ENCODE measurements at regions not wholly inside any gene's neighbourhood (a gene's known extent, or its start where the extent isn't known, plus 50 kb on each side); places are given as distances from the start of the nearest gene placed in this dataset.

- no peak for DNase-seq
- CTCF ChIA-PET = interaction anchor here (0.6 kb wide), 1 partner anchor 251 kb away, joined by 3 read pairs; no protein-coding TSS in a partner anchor
- Histone ChIP-seq H3K4me3 (ENCODE audit: control insufficient read depth in 1 of 7, extremely low read depth in 1 of 7, insufficient read depth in 4 of 7, low read depth in 2 of 7, low read length in 6 of 7) (no peak overlapping the region), H3K4me1 (ENCODE audit: control extremely low read depth in 1 of 4, control insufficient read depth in 4 of 4, insufficient read depth in 4 of 4, low read length in 3 of 4) (no peaks in the 10 kb centered on the region), H3K36me3 (ENCODE audit: control insufficient read depth in 4 of 4, insufficient read depth in 4 of 4, low read length in 3 of 4) (no peaks in the 10 kb centered on the region), H3K9me3 (ENCODE audit: control extremely low read depth in 1 of 5, control insufficient read depth in 4 of 5, insufficient read depth in 2 of 5, low read depth in 1 of 5, low read length in 4 of 5) (no peaks in the 10 kb centered on the region), H3K27me3 (replicated peaks in 2 of 5; ENCODE audit: control insufficient read depth in 4 of 5, insufficient read depth in 5 of 5, low read length in 4 of 5) (peaks cover 0 to 2% (median 0%) of the 10 kb centered on the region in 5 experiments), H3K27ac (ENCODE audit: insufficient read depth in 1 of 2, low read depth in 1 of 2, low read length in 2 of 2, poor library complexity in 1 of 2, severe bottlenecking in 2 of 2) (no peak overlapping the region)
- POLR2A ChIA-PET = no interaction called here
- WGBS (ENCODE audit: insufficient coverage) = 84% methylated on average over 3 of the region's 6 CpGs
These were observed 59.3 kb upstream of the MRTFB start for GRCh38 chr16:14011846-14012245.

- 100% methylated on average over 2 of the region's 4 CpGs for WGBS (ENCODE audit: insufficient coverage)
- Histone ChIP-seq H3K9me3 (ENCODE audit: control extremely low read depth in 1 of 5, control insufficient read depth in 4 of 5, insufficient read depth in 2 of 5, low read depth in 1 of 5, low read length in 4 of 5) (no peaks in the 10 kb centered on the region), H3K4me1 (ENCODE audit: control extremely low read depth in 1 of 4, control insufficient read depth in 4 of 4, insufficient read depth in 4 of 4, low read length in 3 of 4) (no peaks in the 10 kb centered on the region), H3K36me3 (ENCODE audit: control insufficient read depth in 4 of 4, insufficient read depth in 4 of 4, low read length in 3 of 4) (no peaks in the 10 kb centered on the region), H3K27me3 (replicated peaks in 2 of 5; ENCODE audit: control insufficient read depth in 4 of 5, insufficient read depth in 5 of 5, low read length in 4 of 5) (peaks cover 0 to 2% (median 0%) of the 10 kb centered on the region in 5 experiments), H3K27ac (ENCODE audit: insufficient read depth in 1 of 2, low read depth in 1 of 2, low read length in 2 of 2, poor library complexity in 1 of 2, severe bottlenecking in 2 of 2) (no peak overlapping the region), H3K4me3 (ENCODE audit: control insufficient read depth in 1 of 7, extremely low read depth in 1 of 7, insufficient read depth in 4 of 7, low read depth in 2 of 7, low read length in 6 of 7) (no peak overlapping the region)
- DNase-seq = no peak
- CTCF ChIA-PET = no interaction called here
- POLR2A ChIA-PET = no interaction called here
These were observed 58.0 kb upstream of the MRTFB start for GRCh38 chr16:14013145-14013570.

GRCh38 chr16:14013571-14014283 is 57.4 kb upstream of the MRTFB start:
- no peak overlapping the region for H3K4me3 ChIP-seq (ENCODE audit: control insufficient read depth in 1 of 7, extremely low read depth in 1 of 7, insufficient read depth in 4 of 7, low read depth in 2 of 7, low read length in 6 of 7)
- H3K27me3 ChIP-seq (replicated peaks in 2 of 5; ENCODE audit: control insufficient read depth in 4 of 5, insufficient read depth in 5 of 5, low read length in 4 of 5) = peaks cover 0 to 2% (median 0%) of the 10 kb centered on the region in 5 experiments
- no peaks in the 10 kb centered on the region for H3K4me1 ChIP-seq (ENCODE audit: control extremely low read depth in 1 of 4, control insufficient read depth in 4 of 4, insufficient read depth in 4 of 4, low read length in 3 of 4)
- POLR2A ChIA-PET = no interaction called here
- CTCF ChIA-PET = no interaction called here
- no peak overlapping the region for H3K27ac ChIP-seq (ENCODE audit: insufficient read depth in 1 of 2, low read depth in 1 of 2, low read length in 2 of 2, poor library complexity in 1 of 2, severe bottlenecking in 2 of 2)
- no peak for DNase-seq
- H3K9me3 ChIP-seq (ENCODE audit: control extremely low read depth in 1 of 5, control insufficient read depth in 4 of 5, insufficient read depth in 2 of 5, low read depth in 1 of 5, low read length in 4 of 5) = no peaks in the 10 kb centered on the region
- H3K36me3 ChIP-seq (ENCODE audit: control insufficient read depth in 4 of 4, insufficient read depth in 4 of 4, low read length in 3 of 4) = no peaks in the 10 kb centered on the region
- WGBS (ENCODE audit: insufficient coverage) = 88% methylated on average over 8 of the region's 13 CpGs

- H3K4me1 ChIP-seq (ENCODE audit: control extremely low read depth in 1 of 4, control insufficient read depth in 4 of 4, insufficient read depth in 4 of 4, low read length in 3 of 4) = no peaks in the 10 kb centered on the region
- no peak overlapping the region for H3K27ac ChIP-seq (ENCODE audit: insufficient read depth in 1 of 2, low read depth in 1 of 2, low read length in 2 of 2, poor library complexity in 1 of 2, severe bottlenecking in 2 of 2)
- peaks cover 0 to 2% (median 0%) of the 10 kb centered on the region in 5 experiments for H3K27me3 ChIP-seq (replicated peaks in 2 of 5; ENCODE audit: control insufficient read depth in 4 of 5, insufficient read depth in 5 of 5, low read length in 4 of 5)
- DNase-seq = no peak
- H3K9me3 ChIP-seq (ENCODE audit: control extremely low read depth in 1 of 5, control insufficient read depth in 4 of 5, insufficient read depth in 2 of 5, low read depth in 1 of 5, low read length in 4 of 5) = no peaks in the 10 kb centered on the region
- WGBS (ENCODE audit: insufficient coverage) = 84% methylated on average over 4 of the region's 5 CpGs
- H3K36me3 ChIP-seq (ENCODE audit: control insufficient read depth in 4 of 4, insufficient read depth in 4 of 4, low read length in 3 of 4) = no peaks in the 10 kb centered on the region
- H3K4me3 ChIP-seq (ENCODE audit: control insufficient read depth in 1 of 7, extremely low read depth in 1 of 7, insufficient read depth in 4 of 7, low read depth in 2 of 7, low read length in 6 of 7) = no peak overlapping the region
- ChIA-PET CTCF (no interaction called here), POLR2A (no interaction called here)
These were observed 56.9 kb upstream of the MRTFB start for GRCh38 chr16:14014284-14014625.

GRCh38 chr16:14015033-14015432 is 56.1 kb upstream of the MRTFB start:
- 83% methylated on average over 4 of the region's 4 CpGs for WGBS (ENCODE audit: insufficient coverage)
- POLR2A ChIA-PET = no interaction called here
- Histone ChIP-seq H3K36me3 (ENCODE audit: control insufficient read depth in 4 of 4, insufficient read depth in 4 of 4, low read length in 3 of 4) (no peaks in the 10 kb centered on the region), H3K4me3 (ENCODE audit: control insufficient read depth in 1 of 7, extremely low read depth in 1 of 7, insufficient read depth in 4 of 7, low read depth in 2 of 7, low read length in 6 of 7) (no peak overlapping the region), H3K9me3 (ENCODE audit: control extremely low read depth in 1 of 5, control insufficient read depth in 4 of 5, insufficient read depth in 2 of 5, low read depth in 1 of 5, low read length in 4 of 5) (no peaks in the 10 kb centered on the region), H3K27ac (ENCODE audit: insufficient read depth in 1 of 2, low read depth in 1 of 2, low read length in 2 of 2, poor library complexity in 1 of 2, severe bottlenecking in 2 of 2) (no peak overlapping the region), H3K27me3 (replicated peaks in 2 of 5; ENCODE audit: control insufficient read depth in 4 of 5, insufficient read depth in 5 of 5, low read length in 4 of 5) (peaks cover 0 to 2% (median 0%) of the 10 kb centered on the region in 5 experiments), H3K4me1 (ENCODE audit: control extremely low read depth in 1 of 4, control insufficient read depth in 4 of 4, insufficient read depth in 4 of 4, low read length in 3 of 4) (no peaks in the 10 kb centered on the region)
- CTCF ChIA-PET = no interaction called here
- DNase-seq = no peak

- no peak overlapping the region for H3K27ac ChIP-seq (ENCODE audit: insufficient read depth in 1 of 2, low read depth in 1 of 2, low read length in 2 of 2, poor library complexity in 1 of 2, severe bottlenecking in 2 of 2)
- ChIA-PET CTCF (no interaction called here), POLR2A (no interaction called here)
- H3K4me1 ChIP-seq (ENCODE audit: control extremely low read depth in 1 of 4, control insufficient read depth in 4 of 4, insufficient read depth in 4 of 4, low read length in 3 of 4) = no peaks in the 10 kb centered on the region
- WGBS (ENCODE audit: insufficient coverage) = 30% methylated on average over 8 of the region's 11 CpGs
- H3K27me3 ChIP-seq (replicated peaks in 2 of 5; ENCODE audit: control insufficient read depth in 4 of 5, insufficient read depth in 5 of 5, low read length in 4 of 5) = peaks cover 0 to 2% (median 0%) of the 10 kb centered on the region in 5 experiments
- no peak overlapping the region for H3K4me3 ChIP-seq (ENCODE audit: control insufficient read depth in 1 of 7, extremely low read depth in 1 of 7, insufficient read depth in 4 of 7, low read depth in 2 of 7, low read length in 6 of 7)
- no peaks in the 10 kb centered on the region for H3K9me3 ChIP-seq (ENCODE audit: control extremely low read depth in 1 of 5, control insufficient read depth in 4 of 5, insufficient read depth in 2 of 5, low read depth in 1 of 5, low read length in 4 of 5)
- H3K36me3 ChIP-seq (ENCODE audit: control insufficient read depth in 4 of 4, insufficient read depth in 4 of 4, low read length in 3 of 4) = no peaks in the 10 kb centered on the region
- DNase-seq = no peak
These were observed 55.7 kb upstream of the MRTFB start for GRCh38 chr16:14015461-14015860.

- 83% methylated on average over 1 of the region's 2 CpGs for WGBS (ENCODE audit: insufficient coverage)
- H3K4me1 ChIP-seq (ENCODE audit: control extremely low read depth in 1 of 4, control insufficient read depth in 4 of 4, insufficient read depth in 4 of 4, low read length in 3 of 4) = no peaks in the 10 kb centered on the region
- CTCF ChIA-PET = no interaction called here
- no peak overlapping the region for H3K27ac ChIP-seq (ENCODE audit: insufficient read depth in 1 of 2, low read depth in 1 of 2, low read length in 2 of 2, poor library complexity in 1 of 2, severe bottlenecking in 2 of 2)
- DNase-seq = no peak
- no peak overlapping the region for H3K4me3 ChIP-seq (ENCODE audit: control insufficient read depth in 1 of 7, extremely low read depth in 1 of 7, insufficient read depth in 4 of 7, low read depth in 2 of 7, low read length in 6 of 7)
- H3K27me3 ChIP-seq (replicated peaks in 2 of 5; ENCODE audit: control insufficient read depth in 4 of 5, insufficient read depth in 5 of 5, low read length in 4 of 5) = peaks cover 0 to 2% (median 0%) of the 10 kb centered on the region in 5 experiments
- H3K9me3 ChIP-seq (ENCODE audit: control extremely low read depth in 1 of 5, control insufficient read depth in 4 of 5, insufficient read depth in 2 of 5, low read depth in 1 of 5, low read length in 4 of 5) = no peaks in the 10 kb centered on the region
- no peaks in the 10 kb centered on the region for H3K36me3 ChIP-seq (ENCODE audit: control insufficient read depth in 4 of 4, insufficient read depth in 4 of 4, low read length in 3 of 4)
- POLR2A ChIA-PET = no interaction called here
These were observed 55.2 kb upstream of the MRTFB start for GRCh38 chr16:14015948-14016347.
